H9 (cell line): ENCODE measurements at regions not wholly inside any gene's neighbourhood (a gene's known extent, or its start where the extent isn't known, plus 50 kb on each side); places are given as distances from the start of the nearest gene placed in this dataset.

Source experiments
- DNase-seq: peaks from one replicate; pipeline ENCODE4 v3.0.0-alpha.2; 2017
- H2AFZ ChIP-seq: one replicate; pipeline ENCODE4 v1.6.1; 2013; ENCODE audit warnings: mild to moderate bottlenecking, low read length, control low read depth, moderate library complexity
- H2AK5ac ChIP-seq: 2 replicates; pipeline ENCODE4 v1.6.1; 2013; ENCODE audit warnings: low read length, control low read depth, mixed read lengths; ENCODE audit not compliant: insufficient read length
- H2BK120ac ChIP-seq: one replicate; pipeline ENCODE4 v1.6.1; 2013; ENCODE audit warnings: low read depth, mild to moderate bottlenecking, low read length, control low read depth, inconsistent platforms; ENCODE audit not compliant: poor library complexity, severe bottlenecking
- H2BK12ac ChIP-seq: 2 replicates; pipeline ENCODE4 v1.6.1; 2013; ENCODE audit warnings: low read length, control low read depth, mixed read lengths, low read depth; ENCODE audit not compliant: insufficient read length
- H2BK15ac ChIP-seq: 2 replicates; pipeline ENCODE4 v1.6.1; 2013; ENCODE audit warnings: low read depth, low read length, control low read depth
- H2BK20ac ChIP-seq: one replicate; pipeline ENCODE4 v1.6.1; 2013; ENCODE audit warnings: low read depth, mild to moderate bottlenecking, low read length, control low read depth, inconsistent platforms; ENCODE audit not compliant: poor library complexity, severe bottlenecking
- H2BK5ac ChIP-seq: 2 replicates; pipeline ENCODE4 v1.6.1; 2013; ENCODE audit warnings: low read length, control low read depth, mixed read lengths; ENCODE audit not compliant: insufficient read length
- H3K14ac ChIP-seq: 2 replicates; pipeline ENCODE4 v1.6.1; 2013; ENCODE audit warnings: low read length, control low read depth; ENCODE audit not compliant: insufficient read depth
- H3K18ac ChIP-seq: 2 replicates; pipeline ENCODE4 v1.6.1; 2013; ENCODE audit warnings: low read depth, mild to moderate bottlenecking, mixed read lengths, low read length, control low read depth; ENCODE audit not compliant: insufficient read length
- H3K23ac ChIP-seq: 2 replicates; pipeline ENCODE4 v1.6.1; 2013; ENCODE audit warnings: low read length, control low read depth, mixed read lengths, low read depth; ENCODE audit not compliant: insufficient read length
- H3K23me2 ChIP-seq: 2 replicates; pipeline ENCODE4 v1.6.1; 2013; ENCODE audit warnings: low read depth, mild to moderate bottlenecking, mixed read lengths, low read length, control low read depth; ENCODE audit not compliant: insufficient read length, poor library complexity, severe bottlenecking
- H3K27ac ChIP-seq: 2 replicates; pipeline ENCODE4 v1.5.1; 2013; ENCODE audit warnings: low read length, control low read depth, mixed read lengths, low read depth; ENCODE audit not compliant: insufficient read length
- H3K27me3 ChIP-seq: 2 replicates; pipeline ENCODE4 v1.6.1; 2013; ENCODE audit warnings: low read length, control low read depth, inconsistent platforms; ENCODE audit not compliant: insufficient read depth
- H3K4ac ChIP-seq: 2 replicates; pipeline ENCODE4 v1.6.1; 2013; ENCODE audit warnings: low read depth, mild to moderate bottlenecking, control low read depth, inconsistent platforms, low read length, moderate library complexity
- H3K4me1 ChIP-seq: 2 replicates; pipeline ENCODE4 v1.6.1; 2013; ENCODE audit warnings: low read length, control low read depth, inconsistent platforms; ENCODE audit not compliant: insufficient read depth
- H3K4me2 ChIP-seq: 2 replicates; pipeline ENCODE4 v1.6.1; 2013; ENCODE audit warnings: low read length, control low read depth, mixed read lengths; ENCODE audit not compliant: insufficient read length, insufficient read depth
- H3K56ac ChIP-seq: 2 replicates; pipeline ENCODE4 v1.6.1; 2013; ENCODE audit warnings: low read depth, mild to moderate bottlenecking, mixed read lengths, low read length, control low read depth; ENCODE audit not compliant: insufficient read length
- H3K79me1 ChIP-seq: 2 replicates; pipeline ENCODE4 v1.6.1; 2013; ENCODE audit warnings: low read depth, mild to moderate bottlenecking, moderate library complexity, low read length, control low read depth, inconsistent platforms; ENCODE audit not compliant: insufficient read depth, poor library complexity, severe bottlenecking
- H3K79me2 ChIP-seq: 2 replicates; pipeline ENCODE4 v1.6.1; 2013; ENCODE audit warnings: low read length, control low read depth, inconsistent platforms; ENCODE audit not compliant: insufficient read depth
- H3K9ac ChIP-seq: 2 replicates; pipeline ENCODE4 v1.6.1; 2013; ENCODE audit warnings: low read length, control low read depth, mixed read lengths; ENCODE audit not compliant: insufficient read length; ENCODE audit errors: extremely low read depth
- H3K9me3 ChIP-seq: one replicate; pipeline ENCODE4 v1.6.1; 2013; ENCODE audit warnings: low read depth, low read length, inconsistent platforms; ENCODE audit not compliant: control insufficient read depth
- H3T11ph ChIP-seq: one replicate; pipeline ENCODE4 v1.6.1; 2013; ENCODE audit warnings: mild to moderate bottlenecking, low read length, control low read depth, inconsistent platforms
- H4K20me1 ChIP-seq: one replicate; pipeline ENCODE4 v1.6.1; 2013; ENCODE audit not compliant: control insufficient read depth, insufficient read length, insufficient read depth
- H4K5ac ChIP-seq: 2 replicates; pipeline ENCODE4 v1.6.1; 2013; ENCODE audit warnings: low read depth, mild to moderate bottlenecking, mixed read lengths, low read length, control low read depth; ENCODE audit not compliant: insufficient read length
- H4K8ac ChIP-seq: replicated peaks from 2 replicates; pipeline ENCODE4 v1.6.1; 2013; ENCODE audit warnings: low read length, control low read depth, mixed read lengths, low read depth; ENCODE audit not compliant: insufficient read length
- H4K91ac ChIP-seq: 2 replicates; pipeline ENCODE4 v1.6.1; 2013; ENCODE audit warnings: low read depth, mild to moderate bottlenecking, moderate library complexity, mixed read lengths, low read length, control low read depth; ENCODE audit not compliant: insufficient read length
- H3K27ac Mint-ChIP-seq, 3 experiments: 2 replicates in 2 of 3; 3 replicates in 1 of 3; pipeline ENCODE4 v1.8.0; 2020 to 2021; ENCODE audit warnings: mixed read lengths in 3 of 3, mild to moderate bottlenecking in 1 of 3, moderate library complexity in 1 of 3
- H3K27me3 Mint-ChIP-seq: 2 replicates; pipeline ENCODE4 v1.8.0; 2021; ENCODE audit warnings: low read depth, mild to moderate bottlenecking, moderate library complexity, mixed read lengths
- H3K36me3 Mint-ChIP-seq, 3 experiments: 2 replicates in 2 of 3; 3 replicates in 1 of 3; pipeline ENCODE4 v1.8.0; 2020 to 2021; ENCODE audit warnings: low read depth in 3 of 3, mixed read lengths in 3 of 3; ENCODE audit not compliant: insufficient read depth in 1 of 3
- H3K4me1 Mint-ChIP-seq, 2 experiments: 2 replicates each; pipeline ENCODE4 v1.8.0; 2020; ENCODE audit warnings: mixed read lengths in 2 of 2
- H3K4me3 Mint-ChIP-seq, 2 experiments: 2 replicates in 1 of 2; 3 replicates in 1 of 2; pipeline ENCODE4 v1.8.0; 2020 to 2021; ENCODE audit warnings: mild to moderate bottlenecking in 2 of 2, mixed read lengths in 2 of 2, moderate library complexity in 1 of 2
- H3K9me3 Mint-ChIP-seq, 2 experiments: 2 replicates in 1 of 2; 3 replicates in 1 of 2; pipeline ENCODE4 v1.8.0; 2020; ENCODE audit warnings: mild to moderate bottlenecking in 2 of 2, mixed read lengths in 2 of 2, moderate library complexity in 1 of 2
- WGBS: extraction: QIAGEN DNeasy Blood & Tissue Kit; methylation state at CpG from one replicate; pipeline ENCODE4 v1.1.7; 2013; ENCODE audit warnings: missing lambda C conversion rate, low lambda C conversion rate, mixed read lengths; ENCODE audit not compliant: insufficient read length; ENCODE audit errors: extremely low coverage; 5-methylcytosine and 5-hydroxymethylcytosine counted together
- TF ChIP-seq, protein P1 (sequence below): fragments of 200-600 bp; sonication (generic); conservative IDR thresholded peaks from 3 replicates; pipeline ENCODE4 v1.8.0; 2021; ENCODE audit warnings: antibody characterized with exemption, mild to moderate bottlenecking

DNA sequence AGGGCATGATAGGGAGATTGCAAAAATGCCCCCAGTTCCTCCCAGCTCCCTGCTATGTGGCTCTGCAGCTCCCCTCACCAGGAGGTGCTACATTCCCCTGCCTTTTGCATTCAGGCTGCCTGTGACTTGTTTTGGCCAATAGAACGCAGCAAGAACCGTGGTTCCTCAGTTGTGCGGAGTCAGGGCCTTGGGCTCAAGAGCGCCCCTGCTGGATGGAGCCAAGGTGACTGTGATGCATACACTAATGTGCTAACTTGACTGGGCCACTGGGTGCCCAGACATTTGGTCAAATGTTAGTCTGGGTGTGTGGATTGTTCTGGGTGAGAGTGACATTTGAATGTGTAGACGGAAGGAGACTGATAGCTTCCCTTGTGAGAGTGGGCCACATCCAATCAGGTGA lies 123.3 kb upstream of the MVB12B start:
- H2AFZ ChIP-seq: no peak overlapping the region
- no peak overlapping the region for H2BK20ac ChIP-seq
- H3K9me3 ChIP-seq: no peaks in the 10 kb centered on the region
- no peak overlapping the region for H3K4me3 Mint-ChIP-seq
- no peaks in the 10 kb centered on the region for H3K4me1 ChIP-seq
- H3K27me3 Mint-ChIP-seq: peaks cover 6% of the 10 kb centered on the region
- no peak overlapping the region for H3T11ph ChIP-seq
- no peaks in the 10 kb centered on the region for H3K79me2 ChIP-seq
- H4K5ac ChIP-seq: no peak overlapping the region
- H2AK5ac ChIP-seq: no peak overlapping the region
- H2BK15ac ChIP-seq: no peak overlapping the region
- no peak overlapping the region for H3K56ac ChIP-seq
- H4K8ac ChIP-seq: no peak overlapping the region
- no peaks in the 10 kb centered on the region for H4K20me1 ChIP-seq
- peaks cover 13% of the 10 kb centered on the region in 2 experiments; a peak in 4 of 5 replicates for H3K9me3 Mint-ChIP-seq
- H3K14ac ChIP-seq: no peak overlapping the region
- H3K4me1 Mint-ChIP-seq: no peaks in the 10 kb centered on the region
- TF ChIP-seq, protein P1, sequence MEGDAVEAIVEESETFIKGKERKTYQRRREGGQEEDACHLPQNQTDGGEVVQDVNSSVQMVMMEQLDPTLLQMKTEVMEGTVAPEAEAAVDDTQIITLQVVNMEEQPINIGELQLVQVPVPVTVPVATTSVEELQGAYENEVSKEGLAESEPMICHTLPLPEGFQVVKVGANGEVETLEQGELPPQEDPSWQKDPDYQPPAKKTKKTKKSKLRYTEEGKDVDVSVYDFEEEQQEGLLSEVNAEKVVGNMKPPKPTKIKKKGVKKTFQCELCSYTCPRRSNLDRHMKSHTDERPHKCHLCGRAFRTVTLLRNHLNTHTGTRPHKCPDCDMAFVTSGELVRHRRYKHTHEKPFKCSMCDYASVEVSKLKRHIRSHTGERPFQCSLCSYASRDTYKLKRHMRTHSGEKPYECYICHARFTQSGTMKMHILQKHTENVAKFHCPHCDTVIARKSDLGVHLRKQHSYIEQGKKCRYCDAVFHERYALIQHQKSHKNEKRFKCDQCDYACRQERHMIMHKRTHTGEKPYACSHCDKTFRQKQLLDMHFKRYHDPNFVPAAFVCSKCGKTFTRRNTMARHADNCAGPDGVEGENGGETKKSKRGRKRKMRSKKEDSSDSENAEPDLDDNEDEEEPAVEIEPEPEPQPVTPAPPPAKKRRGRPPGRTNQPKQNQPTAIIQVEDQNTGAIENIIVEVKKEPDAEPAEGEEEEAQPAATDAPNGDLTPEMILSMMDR: peak; percentile 56; the same call in 2 of the 3 replicates
- no peak overlapping the region for H3K18ac ChIP-seq
- no peak overlapping the region for H2BK12ac ChIP-seq
- no peak overlapping the region for H3K27ac Mint-ChIP-seq
- no peak overlapping the region for H3K9ac ChIP-seq
- no peak overlapping the region for H2BK120ac ChIP-seq
- H3K36me3 Mint-ChIP-seq: peaks cover 3 to 14% (median 4%) of the 10 kb centered on the region in 3 experiments; a peak in 3 of 7 replicates
- no peak overlapping the region for H3K4ac ChIP-seq
- no peak overlapping the region for H3K27ac ChIP-seq
- WGBS: no CpG with 5 or more reads among the region's 5 CpGs
- H4K91ac ChIP-seq: no peak overlapping the region
- no peak overlapping the region for H3K4me2 ChIP-seq
- H3K23me2 ChIP-seq: no peaks in the 10 kb centered on the region
- H3K23ac ChIP-seq: no peak overlapping the region
- H3K79me1 ChIP-seq: no peaks in the 10 kb centered on the region
- DNase-seq: no peak
- no peak overlapping the region for H2BK5ac ChIP-seq
- H3K27me3 ChIP-seq: no peaks in the 10 kb centered on the region
